ENCODE measurements at regions not wholly inside any gene's neighbourhood (a gene's known extent, or its start where the extent isn't known, plus 50 kb on each side); places are given as distances from the start of the nearest gene placed in this dataset.
A peak's percentile ranks its signal among the peaks of the same experiment; 100 is the strongest.

DNA sequence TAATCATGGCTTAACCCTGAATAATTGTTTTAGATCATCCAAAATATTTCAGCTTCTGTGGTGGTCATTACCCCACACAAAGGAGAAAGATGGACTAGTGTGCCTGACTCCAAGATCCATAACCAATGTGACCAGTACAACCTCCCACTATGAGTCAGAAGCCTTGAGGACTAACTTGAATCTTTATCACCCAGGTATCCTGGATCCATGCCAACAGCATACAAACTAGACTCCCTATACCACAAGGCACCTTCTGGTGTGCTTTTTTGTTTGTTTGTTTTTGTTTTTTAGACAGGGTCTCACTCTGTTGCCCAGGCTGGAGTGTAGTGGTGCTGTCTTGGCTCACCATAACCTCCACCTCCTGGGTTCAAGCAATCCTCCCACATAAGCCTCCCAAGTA is 317.7 kb downstream of the VPS13C start:
- no peak for FAIRE-seq

DNA sequence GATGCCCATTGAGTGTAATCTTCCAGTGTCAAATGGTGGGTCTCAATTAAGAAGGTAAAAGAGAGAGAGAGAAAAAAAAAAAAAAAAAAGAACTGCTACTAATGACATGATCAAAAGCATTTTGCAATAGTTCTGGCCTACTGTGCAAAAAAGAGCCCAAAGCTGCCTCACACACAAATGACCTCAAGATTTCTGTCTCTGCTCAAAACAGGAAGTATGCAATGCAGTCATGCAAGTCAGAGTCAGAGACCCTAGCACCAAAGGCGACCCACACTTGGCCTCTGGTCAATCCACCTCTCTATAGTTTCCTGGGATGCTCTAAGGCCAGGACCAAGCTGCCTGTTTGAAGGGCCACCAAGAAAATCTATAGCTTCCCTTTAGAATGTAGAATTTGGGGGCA is 323.5 kb downstream of the VPS13C start:
- no peak for FAIRE-seq

DNA sequence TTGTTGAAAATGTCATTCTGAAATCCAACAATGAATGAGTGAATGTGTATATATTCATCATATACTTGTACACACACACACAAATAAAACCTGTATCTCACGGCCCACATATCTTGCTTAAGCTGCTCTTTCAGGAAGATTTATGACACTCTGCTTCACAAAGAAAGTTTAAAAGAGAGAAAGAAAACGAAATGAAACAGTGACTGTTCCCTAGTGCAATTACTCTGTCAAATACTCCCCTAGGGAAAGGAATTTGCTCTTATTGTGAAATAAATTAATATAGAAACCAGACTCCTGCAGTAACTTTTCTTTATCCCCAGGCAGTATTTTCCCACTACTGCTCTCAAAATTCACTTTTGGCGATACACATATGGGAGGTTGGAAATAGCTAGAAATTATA is 329.1 kb downstream of the VPS13C start:
- peak; percentile 65 for FAIRE-seq

DNA sequence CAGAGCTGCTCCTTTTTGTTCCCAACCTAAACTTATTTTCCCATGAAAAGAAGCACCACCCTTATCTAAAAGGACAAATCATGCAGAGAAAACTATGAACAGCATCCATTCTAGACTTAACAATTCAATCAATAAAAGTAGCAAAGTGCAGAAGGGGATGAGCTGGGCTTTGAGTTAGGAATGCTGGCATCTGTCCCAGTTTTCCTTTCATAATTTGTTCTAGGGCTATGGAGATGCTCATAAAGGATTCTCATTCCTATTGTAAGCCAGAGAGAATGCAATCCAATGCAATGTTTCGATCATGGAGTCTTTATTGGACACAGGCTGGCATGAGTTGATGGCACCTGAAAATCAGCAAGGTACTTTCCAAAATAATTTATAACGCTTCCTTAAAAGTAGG is 330.6 kb downstream of the VPS13C start:
- no peak for FAIRE-seq

DNA sequence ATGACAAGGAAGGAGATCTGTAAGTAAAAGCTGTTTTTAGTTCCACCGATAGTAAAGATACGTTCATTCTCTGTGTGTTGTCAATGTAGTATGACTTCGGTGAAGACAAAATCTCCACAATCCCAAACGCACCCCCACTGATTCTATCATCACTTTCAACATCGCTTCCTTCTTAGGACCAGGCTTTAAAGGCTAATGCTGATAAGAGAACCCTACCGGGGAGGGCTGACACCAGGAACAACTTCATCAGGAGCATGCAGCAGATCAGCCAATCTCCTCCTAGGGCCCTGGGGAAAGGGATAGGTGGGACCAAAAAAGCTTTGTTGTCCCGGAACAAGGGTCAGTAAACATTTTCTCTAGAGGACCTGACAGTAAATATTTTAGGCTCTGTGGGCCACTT is 334.1 kb downstream of the VPS13C start:
- FAIRE-seq: no peak

DNA sequence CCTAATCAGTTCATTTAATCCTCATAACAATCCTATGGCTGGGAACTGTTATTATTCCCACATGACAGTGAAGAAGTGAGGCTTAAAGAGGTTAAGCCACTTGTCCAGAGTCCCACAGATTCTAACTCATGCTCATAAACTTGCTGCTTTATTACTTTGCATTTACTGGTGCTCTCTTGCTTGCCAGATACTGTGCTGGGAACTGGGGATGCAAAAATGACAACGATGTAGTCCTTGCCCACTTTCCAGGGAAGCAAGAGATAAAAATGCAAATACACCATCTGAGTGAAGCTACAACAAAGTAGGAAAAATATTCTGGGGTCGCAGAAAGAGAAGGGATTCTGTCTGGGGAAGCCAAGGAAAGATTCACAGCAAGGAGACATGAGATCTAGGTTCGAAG is 335.0 kb downstream of the VPS13C start:
- FAIRE-seq: no peak

DNA sequence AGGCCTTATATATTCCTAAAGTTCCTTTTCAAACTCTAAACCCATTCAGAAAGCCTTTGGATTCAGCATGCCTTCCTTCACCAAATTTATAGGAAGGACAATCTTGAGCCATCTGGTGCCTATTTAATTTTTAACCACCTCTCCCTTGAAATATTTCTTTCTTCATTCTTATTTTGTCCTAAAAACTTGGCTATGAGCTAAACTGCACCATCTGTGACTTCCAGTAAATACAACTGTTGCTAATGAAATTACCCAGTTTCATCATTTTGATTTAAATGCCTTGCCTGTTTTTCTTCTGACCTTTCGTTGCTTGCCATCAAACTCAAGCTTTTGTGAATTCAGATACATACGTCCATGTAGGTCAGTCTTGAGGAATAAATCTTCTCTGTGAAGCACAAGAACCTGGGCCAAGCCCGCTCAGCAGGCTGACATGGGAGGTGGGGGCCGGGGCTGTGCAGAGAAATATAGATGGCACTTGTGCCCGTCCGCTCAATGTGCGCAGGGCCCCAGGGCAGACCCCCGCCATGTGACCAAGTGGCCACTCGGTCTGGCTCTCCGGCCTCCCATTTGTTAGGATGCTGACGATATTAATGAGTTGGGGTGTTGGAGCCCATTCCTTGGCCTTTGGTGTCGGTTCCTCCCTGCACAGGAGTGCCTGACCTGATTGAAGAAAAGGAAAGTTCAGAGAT is 335.9 kb downstream of the VPS13C start:
- peak; percentile 92 for FAIRE-seq

DNA sequence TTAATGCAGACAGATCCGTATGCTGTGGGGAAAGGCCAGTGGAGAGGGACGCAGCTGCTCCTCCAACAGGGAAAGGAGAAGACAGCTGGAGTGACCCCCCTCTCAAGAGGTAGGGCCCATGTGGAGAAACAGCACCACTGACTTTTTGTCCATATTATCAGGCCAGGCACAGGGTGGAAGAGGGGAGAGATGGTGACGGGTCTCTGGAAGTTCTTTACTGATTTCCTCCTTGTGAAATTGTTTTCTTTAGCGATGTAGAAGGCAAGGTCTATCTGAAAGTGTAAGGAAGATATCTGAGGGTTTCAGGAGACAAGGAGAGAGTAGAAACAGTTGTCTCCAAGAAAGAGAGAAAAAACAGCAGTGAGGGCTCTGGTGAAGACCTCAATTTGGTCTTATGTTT is 338.8 kb downstream of the VPS13C start:
- no peak for FAIRE-seq

DNA sequence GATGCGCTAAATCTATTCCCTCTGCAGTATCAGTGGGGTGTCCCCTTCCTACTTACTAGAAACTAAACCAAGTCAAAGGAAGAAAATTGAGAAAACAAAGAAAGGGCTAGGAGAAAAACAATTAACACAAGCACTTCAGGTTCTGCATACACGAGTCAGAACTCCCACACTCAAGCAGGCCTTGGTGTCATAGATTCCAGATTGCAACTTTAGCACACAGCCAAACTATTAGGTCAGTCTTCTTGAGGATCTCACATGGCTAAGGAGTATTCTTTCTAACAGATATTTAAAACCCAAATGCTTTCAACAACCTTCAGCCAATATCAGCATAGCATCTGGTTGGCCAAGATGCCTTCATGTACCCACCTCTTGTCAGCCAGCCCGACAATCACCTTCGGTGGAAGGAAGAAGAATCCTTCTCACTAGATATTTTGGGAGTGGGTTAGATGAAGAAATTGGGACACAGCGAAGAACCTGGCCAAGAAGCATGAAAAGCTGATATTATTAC is 340.0 kb downstream of the VPS13C start:
- no peak for FAIRE-seq

DNA sequence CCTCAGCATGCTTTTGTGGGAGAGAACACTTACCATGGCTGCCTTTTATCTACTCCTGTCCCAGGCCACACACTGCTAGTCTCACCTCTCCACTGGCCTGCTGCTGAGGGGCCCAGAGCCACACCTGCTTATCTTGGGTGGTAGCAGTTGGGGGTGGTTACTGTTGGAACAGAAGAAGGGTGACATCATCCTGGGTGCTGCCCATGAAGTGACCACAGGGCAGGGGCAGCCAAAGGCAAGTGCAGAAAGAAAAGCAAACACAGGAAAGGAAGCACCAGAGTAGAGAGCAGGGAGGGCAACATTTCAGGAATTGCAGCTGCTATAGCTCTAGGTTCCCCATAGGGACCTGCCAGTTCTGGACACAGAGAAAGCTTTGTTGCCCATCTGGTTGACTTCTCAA is 345.2 kb downstream of the VPS13C start:
- FAIRE-seq: no peak

DNA sequence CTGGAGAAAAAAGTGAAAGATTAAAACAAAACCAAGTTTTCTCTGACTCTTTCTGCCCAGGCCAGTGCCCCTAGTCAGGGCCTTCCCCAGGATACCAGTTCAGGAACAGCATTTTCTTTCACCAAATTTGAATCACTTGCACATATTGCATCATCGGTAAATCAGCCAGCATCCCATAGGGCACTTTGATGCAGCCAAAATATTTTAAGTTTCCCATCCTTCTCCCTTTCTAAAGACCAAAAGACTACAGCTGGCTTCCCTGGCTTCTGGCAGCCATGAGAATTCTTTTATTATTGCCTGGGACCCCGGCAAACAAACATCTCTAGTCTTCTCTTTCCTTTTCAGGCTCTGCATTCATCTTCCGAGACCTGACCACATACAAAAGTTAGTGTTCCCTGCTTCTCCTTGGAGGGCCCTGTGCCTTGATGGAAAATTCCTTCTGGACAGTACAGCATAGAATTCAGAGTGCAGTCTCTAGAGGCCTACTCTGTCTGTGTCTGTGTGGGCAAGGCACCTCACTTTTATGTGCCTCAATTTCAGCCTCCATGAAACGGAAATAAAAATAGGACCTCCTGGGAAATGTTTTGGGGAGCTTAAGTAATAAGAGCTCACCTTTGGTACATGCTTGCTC is 348.0 kb downstream of the VPS13C start:
- no peak for FAIRE-seq

DNA sequence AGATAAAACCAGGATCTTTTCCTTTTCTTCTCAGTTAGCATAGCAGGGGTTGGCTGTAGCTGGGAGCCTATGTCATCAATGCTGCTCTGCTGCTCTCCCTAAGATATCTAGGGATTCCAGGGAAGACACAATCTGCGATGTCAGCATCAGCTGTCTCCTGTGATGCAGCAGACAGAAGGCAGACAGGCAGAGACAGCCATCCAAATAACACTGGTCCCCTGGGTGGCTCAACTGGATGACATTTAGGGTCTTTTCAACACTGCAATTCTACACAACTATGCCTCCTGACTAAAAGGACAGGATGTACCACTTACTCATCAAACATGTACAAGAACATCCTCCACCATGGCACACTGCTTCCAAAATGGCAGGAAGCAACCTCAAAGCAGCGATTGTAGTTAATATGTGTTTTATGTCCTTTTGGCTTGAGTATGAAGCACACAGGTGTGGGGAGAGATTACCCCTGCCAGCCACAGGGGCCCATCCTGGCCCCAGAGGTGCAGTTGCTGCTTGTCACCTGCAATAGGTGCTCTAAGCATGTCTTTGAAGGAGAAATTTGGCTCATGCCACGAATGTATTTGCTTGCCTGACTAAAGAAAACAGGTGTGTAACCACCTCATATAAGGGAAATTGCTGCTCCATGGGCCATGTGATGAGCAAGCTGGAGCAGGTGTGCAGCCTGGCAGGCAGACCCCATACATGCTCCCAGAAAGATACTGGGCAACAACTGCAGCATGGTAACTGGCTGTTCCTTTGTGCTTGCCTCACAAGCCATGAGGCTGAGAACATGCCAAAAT is 357.8 kb downstream of the VPS13C start:
- FAIRE-seq: no peak

DNA sequence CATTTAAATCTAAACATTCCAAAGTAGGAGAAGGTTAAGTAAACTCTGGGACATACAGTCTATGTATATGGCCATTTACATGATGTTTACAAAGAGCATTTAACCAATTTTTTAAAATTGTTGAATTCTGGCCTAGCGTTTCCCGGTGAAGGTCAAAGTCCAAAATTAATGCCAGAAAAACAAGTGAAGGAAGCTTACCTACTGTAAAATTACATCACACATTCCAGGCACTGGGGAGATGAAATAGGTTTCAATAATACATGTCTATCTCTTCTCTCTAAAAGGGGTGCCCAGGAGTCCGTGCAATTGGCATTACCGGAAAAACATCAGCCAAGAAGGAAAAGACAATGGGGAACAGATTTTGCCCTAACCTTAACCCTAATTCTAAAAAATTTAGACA is 358.8 kb downstream of the VPS13C start:
- FAIRE-seq: no peak

DNA sequence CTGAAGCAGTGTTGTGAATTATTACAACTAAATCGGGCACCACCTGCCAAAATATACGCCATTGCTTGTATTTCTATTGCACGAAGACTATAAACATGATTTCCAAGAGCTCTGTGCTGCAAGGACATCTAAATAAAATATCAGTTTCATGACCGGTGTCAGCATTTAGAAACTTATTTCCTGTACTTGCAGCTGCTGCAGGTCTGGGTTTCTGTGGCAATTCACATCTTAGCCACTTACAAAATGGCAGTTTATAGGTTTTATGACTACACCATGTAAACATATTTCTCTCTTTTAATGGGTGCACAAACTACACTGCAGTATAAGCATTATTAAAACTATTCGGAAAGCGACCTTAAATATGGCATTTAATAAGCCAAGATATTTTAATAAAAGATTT is 359.4 kb downstream of the VPS13C start:
- FAIRE-seq: no peak

DNA sequence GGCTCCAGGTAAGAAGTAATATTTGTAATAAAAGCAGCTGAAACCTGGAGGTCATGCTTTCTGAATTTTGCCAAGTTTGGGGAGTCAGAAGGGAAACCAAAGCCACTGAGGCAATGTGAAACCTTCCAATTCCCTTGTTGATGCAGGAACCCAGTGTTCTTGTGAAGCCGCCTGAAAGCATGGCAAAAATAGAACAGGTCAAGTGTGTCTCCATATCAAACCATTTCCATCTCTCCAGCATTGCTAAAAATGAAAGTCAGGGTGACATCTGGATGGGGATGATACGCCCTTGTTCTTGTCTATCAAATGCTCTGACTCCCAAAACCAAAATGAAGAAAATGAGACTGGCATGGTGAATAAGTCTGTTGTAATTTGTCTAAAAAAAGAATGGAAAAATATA is 362.5 kb downstream of the VPS13C start:
- no peak for FAIRE-seq

DNA sequence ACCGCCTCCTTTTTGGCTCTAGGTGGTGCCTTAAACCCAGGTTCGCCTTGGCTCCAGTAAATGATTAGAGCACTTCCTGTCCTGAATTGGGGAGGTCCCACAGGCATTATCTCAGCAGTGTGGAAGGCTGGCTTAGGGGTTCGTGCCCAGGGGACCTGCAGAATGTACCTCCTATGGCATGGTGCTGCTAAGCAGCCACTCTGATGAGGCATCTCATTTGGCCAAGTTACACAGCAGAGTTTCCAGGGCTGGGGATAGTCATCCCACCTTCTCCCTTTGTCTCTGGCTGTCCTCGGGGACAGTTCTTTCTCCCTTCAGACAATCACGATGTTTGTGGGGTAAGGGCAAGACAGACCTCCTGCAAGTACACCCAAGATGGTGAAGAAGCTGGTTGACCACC is 371.2 kb downstream of the VPS13C start:
- FAIRE-seq: no peak

DNA sequence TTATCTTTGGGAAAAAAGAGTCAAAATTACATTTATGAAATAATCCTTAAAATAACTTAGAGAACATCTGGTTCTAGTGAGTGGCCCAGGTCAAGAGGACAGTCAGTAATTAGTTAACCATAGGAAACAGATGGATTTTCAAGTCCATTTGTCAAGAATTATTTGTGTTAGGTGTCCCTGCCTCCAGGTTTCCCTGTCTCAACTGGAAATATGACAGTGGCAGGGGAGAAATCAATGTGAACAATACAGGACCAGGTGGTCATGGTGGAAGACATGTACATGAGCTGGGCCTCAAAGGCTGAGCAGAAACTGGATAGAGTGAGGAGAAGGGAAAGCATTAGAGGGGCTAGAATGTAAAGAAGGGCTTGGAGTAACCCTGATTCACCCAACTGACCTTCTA is 372.6 kb downstream of the VPS13C start:
- no peak for FAIRE-seq

DNA sequence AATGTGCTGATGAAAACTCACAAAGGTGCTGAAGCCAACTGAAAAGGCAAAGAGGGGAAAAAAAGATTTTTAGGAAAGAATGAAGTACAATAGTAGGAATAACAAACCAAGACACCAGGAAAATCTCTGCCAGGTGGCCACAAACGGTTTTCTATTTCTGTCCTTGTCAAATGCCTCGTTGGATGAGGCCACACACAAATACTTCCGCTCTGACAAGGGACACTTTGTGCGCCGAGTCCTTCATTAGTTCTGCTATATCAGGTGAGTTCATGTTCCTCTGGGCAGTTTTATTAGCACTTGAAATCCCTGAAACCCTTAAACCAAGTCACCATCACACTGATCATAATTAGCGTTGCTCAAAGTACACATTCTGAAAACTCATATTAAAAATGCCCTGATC is 373.1 kb downstream of the VPS13C start:
- FAIRE-seq: no peak

DNA sequence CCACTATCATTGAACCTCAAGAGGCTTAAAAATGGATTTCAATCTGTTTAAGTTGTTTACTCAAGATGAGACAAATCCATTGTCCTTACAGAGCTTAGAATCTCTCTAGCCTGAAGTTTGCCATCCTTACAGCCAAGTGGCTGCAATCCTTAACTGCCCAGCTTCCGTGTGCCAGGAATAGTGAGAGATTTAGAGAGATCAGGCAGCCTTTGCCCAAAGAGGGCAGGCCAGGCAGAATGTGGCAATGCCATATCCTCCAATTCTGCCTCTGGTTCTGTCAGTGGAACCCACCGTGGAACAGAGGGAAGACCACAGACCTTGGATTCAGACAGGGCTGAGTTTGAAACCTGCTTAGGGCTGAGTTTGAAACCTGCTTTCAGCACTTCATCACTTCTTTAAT is 374.3 kb downstream of the VPS13C start:
- FAIRE-seq: no peak

DNA sequence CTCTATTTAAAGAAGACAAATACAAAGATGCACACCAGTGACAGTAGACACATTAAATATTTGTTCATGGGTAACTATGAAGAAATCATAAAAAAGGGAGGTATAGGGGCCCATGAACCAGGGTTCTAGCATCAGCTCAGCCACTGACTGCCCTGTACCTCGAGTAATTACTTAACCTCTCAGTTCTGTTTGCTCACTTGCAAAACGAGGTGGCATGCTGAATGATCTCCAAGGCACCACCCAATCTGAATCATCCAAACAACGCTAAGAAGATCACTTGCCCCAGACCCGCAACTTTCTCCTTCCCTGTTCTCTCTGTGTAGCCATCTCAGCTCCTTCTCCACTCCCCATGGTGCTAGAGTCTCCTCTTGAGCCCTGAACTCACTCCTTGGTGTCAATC is 374.7 kb downstream of the VPS13C start:
- no peak for FAIRE-seq

DNA sequence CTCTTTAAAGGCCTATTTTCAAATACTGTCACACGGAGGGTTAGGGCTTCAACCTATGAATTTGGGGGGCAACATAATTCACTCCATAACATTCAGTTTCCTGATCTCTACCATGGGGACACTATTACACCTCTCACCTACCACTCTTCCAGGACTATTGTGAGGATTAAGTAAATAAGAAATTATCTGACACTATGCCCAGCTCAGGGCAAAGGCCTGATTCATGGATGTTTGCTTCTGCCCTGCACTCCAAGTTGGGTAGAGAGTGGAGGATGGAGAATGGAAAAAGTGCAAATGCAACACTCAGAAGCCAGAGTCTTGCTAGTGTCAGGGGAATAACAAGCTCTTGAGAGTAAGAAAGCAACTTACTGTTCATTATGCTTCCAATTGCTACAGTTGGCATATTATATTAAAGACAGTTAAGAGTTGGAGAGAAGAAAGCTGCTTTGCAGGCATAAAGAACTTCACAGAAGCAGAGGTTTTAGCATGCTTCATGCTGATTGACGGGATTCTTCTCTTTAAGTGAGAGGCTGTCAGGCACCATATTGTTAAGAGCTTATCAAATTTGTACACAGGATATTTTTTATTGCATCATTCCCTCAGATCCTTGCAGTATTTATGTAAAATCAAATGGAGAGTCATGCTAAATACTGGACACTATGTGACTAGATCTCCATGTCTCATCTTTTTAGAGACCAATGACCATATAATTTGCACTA is 375.3 kb downstream of the VPS13C start:
- no peak for FAIRE-seq

DNA sequence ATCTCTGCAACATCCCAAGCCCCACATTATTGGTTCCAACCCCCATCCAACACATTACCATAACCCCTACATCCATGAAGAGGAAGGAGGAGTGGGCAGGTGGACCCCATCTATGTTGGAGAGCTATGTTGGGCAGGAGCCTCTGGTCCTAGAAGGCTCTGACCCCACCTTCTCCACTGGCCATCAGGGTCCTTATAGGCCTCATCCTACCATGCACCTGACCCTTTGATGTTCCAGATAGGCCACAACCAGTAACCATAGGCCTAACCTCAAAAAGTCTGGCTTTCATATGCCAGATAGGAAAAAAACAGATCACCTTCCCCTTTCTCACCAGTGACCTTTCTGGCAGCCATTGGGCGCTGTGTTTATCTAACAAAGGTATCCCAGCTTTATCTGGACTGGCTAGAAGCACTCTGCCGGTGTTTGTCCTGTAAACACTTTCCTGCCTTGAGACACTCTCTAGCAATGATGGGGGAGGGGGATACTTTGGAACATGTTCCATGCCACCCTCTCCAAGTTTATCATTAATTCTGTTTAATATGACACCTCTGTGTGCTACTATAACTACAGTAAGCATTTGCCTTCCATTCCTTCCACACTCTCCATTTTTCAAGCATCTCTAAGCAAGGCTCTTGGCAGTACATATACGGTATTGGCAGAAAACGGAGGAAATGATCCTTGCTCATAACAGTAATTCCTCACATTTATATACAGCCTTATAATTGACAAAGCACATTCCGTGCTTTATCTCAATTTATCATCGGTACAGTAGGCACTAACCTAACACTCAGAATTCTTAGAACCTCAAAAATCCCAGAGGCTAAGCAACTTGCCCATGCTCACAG is 377.1 kb downstream of the VPS13C start:
- FAIRE-seq: no peak

Measured in endometrium (tissue), 2 donors.